ENCODE measurements at regions not wholly inside any gene's neighbourhood (a gene's known extent, or its start where the extent isn't known, plus 50 kb on each side); places are given as distances from the start of the nearest gene placed in this dataset.

DNA sequence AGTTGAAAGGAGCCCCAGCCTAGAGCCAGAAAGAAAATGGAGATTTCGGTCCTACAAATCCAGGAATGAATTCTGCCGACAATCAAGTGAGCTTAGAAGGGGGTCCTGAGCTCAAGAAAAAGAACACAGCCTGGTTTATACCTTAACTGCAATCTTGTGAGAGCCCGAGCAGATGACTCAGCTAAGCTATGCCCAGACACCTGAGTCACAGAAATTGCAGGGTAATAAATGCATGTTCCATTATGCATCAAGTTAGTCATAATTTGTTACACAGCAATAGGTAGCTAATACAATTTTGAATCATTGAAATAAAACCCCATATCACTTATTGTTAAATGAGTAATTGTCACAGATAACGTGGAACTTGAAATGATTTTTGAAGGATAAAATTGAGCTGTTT is 111.8 kb upstream of the FOXP2 start:
- no peak for TF ChIP-seq EP300 (IDR thresholded peaks at IDR 0.05)
- TF ChIP-seq, protein P1, sequence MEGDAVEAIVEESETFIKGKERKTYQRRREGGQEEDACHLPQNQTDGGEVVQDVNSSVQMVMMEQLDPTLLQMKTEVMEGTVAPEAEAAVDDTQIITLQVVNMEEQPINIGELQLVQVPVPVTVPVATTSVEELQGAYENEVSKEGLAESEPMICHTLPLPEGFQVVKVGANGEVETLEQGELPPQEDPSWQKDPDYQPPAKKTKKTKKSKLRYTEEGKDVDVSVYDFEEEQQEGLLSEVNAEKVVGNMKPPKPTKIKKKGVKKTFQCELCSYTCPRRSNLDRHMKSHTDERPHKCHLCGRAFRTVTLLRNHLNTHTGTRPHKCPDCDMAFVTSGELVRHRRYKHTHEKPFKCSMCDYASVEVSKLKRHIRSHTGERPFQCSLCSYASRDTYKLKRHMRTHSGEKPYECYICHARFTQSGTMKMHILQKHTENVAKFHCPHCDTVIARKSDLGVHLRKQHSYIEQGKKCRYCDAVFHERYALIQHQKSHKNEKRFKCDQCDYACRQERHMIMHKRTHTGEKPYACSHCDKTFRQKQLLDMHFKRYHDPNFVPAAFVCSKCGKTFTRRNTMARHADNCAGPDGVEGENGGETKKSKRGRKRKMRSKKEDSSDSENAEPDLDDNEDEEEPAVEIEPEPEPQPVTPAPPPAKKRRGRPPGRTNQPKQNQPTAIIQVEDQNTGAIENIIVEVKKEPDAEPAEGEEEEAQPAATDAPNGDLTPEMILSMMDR (IDR thresholded peaks at IDR 0.05), result no peak
- TF ChIP-seq POLR2AphosphoS5 (IDR thresholded peaks at IDR 0.05), result no peak
